ENCODE measurements at regions not wholly inside any gene's neighbourhood (a gene's known extent, or its start where the extent isn't known, plus 50 kb on each side); places are given as distances from the start of the nearest gene placed in this dataset.
"Not testable (repeated sequence)": the region's sequence is repeated elsewhere in the genome, so short reads cannot be mapped to it uniquely, and the experiment has no call there.

DNA sequence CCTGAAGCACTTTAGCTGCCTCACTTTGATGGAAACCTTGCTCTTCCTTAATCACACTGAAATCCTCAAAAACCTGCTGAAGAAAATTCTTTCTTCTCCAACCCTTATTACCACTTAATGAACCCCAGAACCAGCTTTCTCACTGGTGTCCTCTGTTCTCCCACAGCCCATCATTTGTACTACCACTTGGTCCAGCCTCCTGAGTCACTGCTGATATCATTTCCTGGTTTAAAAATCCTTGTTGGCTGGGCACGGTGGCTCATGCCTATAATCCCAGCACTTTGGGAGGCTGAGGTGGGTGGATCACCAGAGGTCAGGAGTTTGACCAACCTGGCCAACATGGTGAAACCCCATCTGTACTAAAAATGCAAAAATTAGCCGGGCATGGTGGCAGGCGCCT, 418.6 kb upstream of the KCNMB2 start:
- CTCF ChIA-PET = no interaction called here
- 0 out of 2 replicates have a peak, but pooled peaks cover 4% of the 10 kb centered on the region for H3K9me2 ChIP-seq (ENCODE audit: insufficient read depth)
- H3K27me3 ChIP-seq (ENCODE audit: insufficient read depth, low read depth) = no peaks in the 10 kb centered on the region

GRCh38 chr3:178119608-178120295, 416.5 kb upstream of the KCNMB2 start:
- BruUV-seq (replicated peaks); intact Hi-C loops (cut with micrococcal nuclease; ENCODE audit: unreplicated experiment); H3K9me2 ChIP-seq (ENCODE audit: insufficient read depth); DNase-seq; H3K4me2 ChIP-seq; H4K20me1 ChIP-seq (ENCODE audit: insufficient read depth); H3K4me1 ChIP-seq (replicated peaks; ENCODE audit: insufficient read depth); H3K79me2 ChIP-seq (ENCODE audit: low read depth); H3K36me3 ChIP-seq (ENCODE audit: low read depth); H3K27me3 ChIP-seq (ENCODE audit: insufficient read depth, low read depth); H3K27ac ChIP-seq; H2AFZ ChIP-seq; CTCF ChIA-PET; POLR2A ChIA-PET (ENCODE audit: unreplicated experiment); H3F3A ChIP-seq (ENCODE audit: insufficient read depth, low read depth); H3K4me3 ChIP-seq: not testable (repeated sequence)
- H3K9me3 ChIP-seq (ENCODE audit: insufficient read depth, low read depth) = peaks cover 20% of the 10 kb centered on the region

More for the DNA sequence above, 418.6 kb upstream of the KCNMB2 start:
- intact Hi-C loops (cut with micrococcal nuclease; ENCODE audit: unreplicated experiment) = no loop called here
- Histone ChIP-seq H3K27ac (no peak overlapping the region), H3K4me2 (no peak overlapping the region), H3K9me3 (ENCODE audit: insufficient read depth, low read depth) (peaks cover 19% of the 10 kb centered on the region), H3K4me1 (replicated peaks; ENCODE audit: insufficient read depth) (no peaks in the 10 kb centered on the region), H3F3A (ENCODE audit: insufficient read depth, low read depth) (no peaks in the 10 kb centered on the region), H3K79me2 (ENCODE audit: low read depth) (no peaks in the 10 kb centered on the region), H3K4me3 (no peak overlapping the region), H4K20me1 (ENCODE audit: insufficient read depth) (no peaks in the 10 kb centered on the region), H3K36me3 (ENCODE audit: low read depth) (no peaks in the 10 kb centered on the region), H2AFZ (no peak overlapping the region)
- POLR2A ChIA-PET (ENCODE audit: unreplicated experiment) = no interaction called here
- TF ChIP-seq, protein P1, sequence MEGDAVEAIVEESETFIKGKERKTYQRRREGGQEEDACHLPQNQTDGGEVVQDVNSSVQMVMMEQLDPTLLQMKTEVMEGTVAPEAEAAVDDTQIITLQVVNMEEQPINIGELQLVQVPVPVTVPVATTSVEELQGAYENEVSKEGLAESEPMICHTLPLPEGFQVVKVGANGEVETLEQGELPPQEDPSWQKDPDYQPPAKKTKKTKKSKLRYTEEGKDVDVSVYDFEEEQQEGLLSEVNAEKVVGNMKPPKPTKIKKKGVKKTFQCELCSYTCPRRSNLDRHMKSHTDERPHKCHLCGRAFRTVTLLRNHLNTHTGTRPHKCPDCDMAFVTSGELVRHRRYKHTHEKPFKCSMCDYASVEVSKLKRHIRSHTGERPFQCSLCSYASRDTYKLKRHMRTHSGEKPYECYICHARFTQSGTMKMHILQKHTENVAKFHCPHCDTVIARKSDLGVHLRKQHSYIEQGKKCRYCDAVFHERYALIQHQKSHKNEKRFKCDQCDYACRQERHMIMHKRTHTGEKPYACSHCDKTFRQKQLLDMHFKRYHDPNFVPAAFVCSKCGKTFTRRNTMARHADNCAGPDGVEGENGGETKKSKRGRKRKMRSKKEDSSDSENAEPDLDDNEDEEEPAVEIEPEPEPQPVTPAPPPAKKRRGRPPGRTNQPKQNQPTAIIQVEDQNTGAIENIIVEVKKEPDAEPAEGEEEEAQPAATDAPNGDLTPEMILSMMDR (conservative IDR thresholded peaks at IDR 0.05) = no peak
- TF ChIP-seq EZH2 (IDR thresholded peaks at IDR 0.05; ENCODE audit: low read depth) = no peak
- DNase-seq = no peak
- BruUV-seq (replicated peaks) = no TSS peak

DNA sequence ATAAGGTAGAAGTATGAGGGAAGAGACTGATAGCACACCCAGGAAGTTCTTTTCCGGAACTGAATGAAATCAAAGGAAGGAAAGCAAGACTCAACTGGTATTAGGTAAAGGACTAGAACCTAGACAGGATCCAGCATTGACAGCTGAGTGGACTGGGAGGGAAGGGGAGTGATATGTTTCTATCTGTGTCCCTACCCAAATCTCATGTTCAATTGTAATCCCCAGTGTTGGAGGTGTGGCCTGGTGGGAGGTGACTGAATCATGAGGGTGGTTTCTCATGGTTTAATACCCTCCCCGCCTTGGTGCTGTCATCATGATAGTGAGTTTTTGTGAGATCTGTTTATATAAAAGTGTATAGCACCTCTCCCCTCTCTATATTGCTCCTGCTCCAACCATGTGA, 415.9 kb upstream of the KCNMB2 start:
- no peak for DNase-seq
- intact Hi-C loops (cut with micrococcal nuclease; ENCODE audit: unreplicated experiment) = no loop called here
- CTCF ChIA-PET = no interaction called here
- H3K27ac ChIP-seq = no peak overlapping the region
- BruUV-seq (replicated peaks) = no TSS peak
- no peak overlapping the region for H2AFZ ChIP-seq
- H3K27me3 ChIP-seq (ENCODE audit: insufficient read depth, low read depth) = no peaks in the 10 kb centered on the region
- no peaks in the 10 kb centered on the region for H3K4me1 ChIP-seq (replicated peaks; ENCODE audit: insufficient read depth)
- TF ChIP-seq, protein P1 (conservative IDR thresholded peaks at IDR 0.05) = no peak
- no peak for TF ChIP-seq EZH2 (IDR thresholded peaks at IDR 0.05; ENCODE audit: low read depth)
- no peak overlapping the region for H3K4me2 ChIP-seq
- no peaks in the 10 kb centered on the region for H3K79me2 ChIP-seq (ENCODE audit: low read depth)
- H3F3A ChIP-seq (ENCODE audit: insufficient read depth, low read depth) = no peaks in the 10 kb centered on the region
- POLR2A ChIA-PET (ENCODE audit: unreplicated experiment) = no interaction called here
- no peak overlapping the region for H3K4me3 ChIP-seq
- no peaks in the 10 kb centered on the region for H3K36me3 ChIP-seq (ENCODE audit: low read depth)
- peaks cover 20% of the 10 kb centered on the region for H3K9me3 ChIP-seq (ENCODE audit: insufficient read depth, low read depth)
- H3K9me2 ChIP-seq (ENCODE audit: insufficient read depth) = no peaks in the 10 kb centered on the region
- H4K20me1 ChIP-seq (ENCODE audit: insufficient read depth) = no peaks in the 10 kb centered on the region

DNA sequence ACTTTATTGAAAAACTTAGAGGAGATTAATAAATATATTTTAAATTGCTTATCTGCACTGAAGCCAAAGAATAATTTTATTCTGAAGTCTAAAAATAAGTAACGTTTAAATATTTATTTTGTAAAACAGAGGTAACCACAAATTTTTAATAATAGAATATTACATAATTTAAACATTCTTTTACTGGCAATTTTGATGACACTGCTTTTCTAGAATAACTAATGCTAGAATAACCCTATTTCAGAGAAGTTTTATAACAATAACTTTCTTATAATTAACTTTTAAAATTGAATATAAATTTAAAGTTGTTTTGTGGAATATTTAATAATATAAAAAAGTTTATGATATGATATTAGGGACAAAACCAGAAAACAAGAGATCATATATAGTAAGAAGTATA, 409.6 kb upstream of the KCNMB2 start:
- CTCF ChIA-PET = no interaction called here
- no peaks in the 10 kb centered on the region for H3F3A ChIP-seq (ENCODE audit: insufficient read depth, low read depth)
- intact Hi-C loops (cut with micrococcal nuclease; ENCODE audit: unreplicated experiment) = no loop called here
- H3K27ac ChIP-seq = no peak overlapping the region
- H3K4me3 ChIP-seq = no peak overlapping the region
- TF ChIP-seq, protein P1 (conservative IDR thresholded peaks at IDR 0.05) = no peak
- H3K9me3 ChIP-seq (ENCODE audit: insufficient read depth, low read depth) = peaks cover 18% of the 10 kb centered on the region
- no peak overlapping the region for H3K4me2 ChIP-seq
- POLR2A ChIA-PET (ENCODE audit: unreplicated experiment) = no interaction called here
- H2AFZ ChIP-seq = no peak overlapping the region
- H3K4me1 ChIP-seq (replicated peaks; ENCODE audit: insufficient read depth) = no peaks in the 10 kb centered on the region
- no peaks in the 10 kb centered on the region for H4K20me1 ChIP-seq (ENCODE audit: insufficient read depth)
- DNase-seq = no peak
- H3K9me2 ChIP-seq (ENCODE audit: insufficient read depth) = no peaks in the 10 kb centered on the region
- no peaks in the 10 kb centered on the region for H3K36me3 ChIP-seq (ENCODE audit: low read depth)
- no peaks in the 10 kb centered on the region for H3K79me2 ChIP-seq (ENCODE audit: low read depth)
- H3K27me3 ChIP-seq (ENCODE audit: insufficient read depth, low read depth) = no peaks in the 10 kb centered on the region
- BruUV-seq (replicated peaks) = no TSS peak

Data from PC-9 (cell line).